ENCODE measurements at regions not wholly inside any gene's neighbourhood (a gene's known extent, or its start where the extent isn't known, plus 50 kb on each side); places are given as distances from the start of the nearest gene placed in this dataset.

DNA sequence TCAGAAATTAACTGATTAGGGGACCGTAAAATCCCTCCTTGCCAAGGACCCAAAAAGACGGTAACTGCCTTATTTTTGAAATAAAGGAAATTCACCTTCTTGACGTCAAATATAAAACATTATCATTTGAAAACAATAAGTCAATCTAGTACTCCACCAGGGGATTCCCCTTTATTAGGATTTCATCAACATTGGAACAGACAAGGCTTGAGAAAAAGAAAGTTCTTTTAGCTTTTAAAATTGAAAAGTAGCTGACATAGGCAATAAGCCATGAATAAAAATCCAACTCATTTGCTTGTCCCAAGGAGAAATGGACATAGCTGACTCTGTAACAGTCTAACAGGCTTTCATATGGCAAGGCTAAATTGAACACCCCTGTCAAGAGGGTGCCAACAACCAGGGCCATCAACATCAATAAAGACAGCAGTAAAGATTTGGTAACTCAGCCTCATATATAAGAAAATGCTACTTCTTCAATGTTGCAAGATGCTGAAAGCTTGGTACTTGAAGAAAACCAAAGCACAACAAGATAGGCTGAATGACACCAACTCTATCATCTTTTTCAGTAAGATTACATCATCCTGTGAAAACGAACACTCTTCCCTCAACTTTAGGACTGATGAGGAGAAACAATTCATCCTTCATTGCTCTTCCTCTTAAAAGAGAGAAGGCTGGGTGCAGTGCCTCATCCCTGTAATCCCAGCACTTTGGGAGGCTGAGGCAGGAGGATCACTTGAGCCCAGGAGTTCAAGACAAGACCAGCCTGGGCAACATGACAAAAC, 121.0 kb upstream of the PRDM1 start:
- TF ChIP-seq, protein P1, sequence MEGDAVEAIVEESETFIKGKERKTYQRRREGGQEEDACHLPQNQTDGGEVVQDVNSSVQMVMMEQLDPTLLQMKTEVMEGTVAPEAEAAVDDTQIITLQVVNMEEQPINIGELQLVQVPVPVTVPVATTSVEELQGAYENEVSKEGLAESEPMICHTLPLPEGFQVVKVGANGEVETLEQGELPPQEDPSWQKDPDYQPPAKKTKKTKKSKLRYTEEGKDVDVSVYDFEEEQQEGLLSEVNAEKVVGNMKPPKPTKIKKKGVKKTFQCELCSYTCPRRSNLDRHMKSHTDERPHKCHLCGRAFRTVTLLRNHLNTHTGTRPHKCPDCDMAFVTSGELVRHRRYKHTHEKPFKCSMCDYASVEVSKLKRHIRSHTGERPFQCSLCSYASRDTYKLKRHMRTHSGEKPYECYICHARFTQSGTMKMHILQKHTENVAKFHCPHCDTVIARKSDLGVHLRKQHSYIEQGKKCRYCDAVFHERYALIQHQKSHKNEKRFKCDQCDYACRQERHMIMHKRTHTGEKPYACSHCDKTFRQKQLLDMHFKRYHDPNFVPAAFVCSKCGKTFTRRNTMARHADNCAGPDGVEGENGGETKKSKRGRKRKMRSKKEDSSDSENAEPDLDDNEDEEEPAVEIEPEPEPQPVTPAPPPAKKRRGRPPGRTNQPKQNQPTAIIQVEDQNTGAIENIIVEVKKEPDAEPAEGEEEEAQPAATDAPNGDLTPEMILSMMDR (IDR thresholded peaks at IDR 0.05; ENCODE audit: low read depth, low read length): no peak
- TF ChIP-seq POLR2A (IDR thresholded peaks at IDR 0.05; ENCODE audit: extremely low read depth, insufficient read length) (no peak), MAX (IDR thresholded peaks at IDR 0.05; ENCODE audit: low read depth, low read length) (no peak)
